ENCODE measurements at regions not wholly inside any gene's neighbourhood (a gene's known extent, or its start where the extent isn't known, plus 50 kb on each side); places are given as distances from the start of the nearest gene placed in this dataset.
A peak's percentile ranks its signal among the peaks of the same experiment; 100 is the strongest.

- Histone ChIP-seq H3K36me3 (ENCODE audit: control insufficient read depth in 4 of 4, insufficient read depth in 4 of 4, low read length in 4 of 4) (no peaks in the 10 kb centered on the region), H3K9ac (ENCODE audit: insufficient read depth in 1 of 2, low read length in 2 of 2) (no peak overlapping the region), H3K4me3 (no peak overlapping the region), H3K27ac (ENCODE audit: low read depth in 1 of 2, low read length in 1 of 2) (no peak overlapping the region), H3K4me1 (ENCODE audit: control insufficient read depth in 5 of 5, insufficient read depth in 5 of 5, low read length in 5 of 5) (peaks cover 0 to 29% (median 0%) of the 10 kb centered on the region in 5 donors), H3K9me3 (ENCODE audit: control insufficient read depth in 4 of 4, insufficient read depth in 3 of 4, low read length in 3 of 4) (no peaks in the 10 kb centered on the region), H3K27me3 (ENCODE audit: control insufficient read depth in 3 of 3, insufficient read depth in 3 of 3, low read length in 2 of 3) (no peaks in the 10 kb centered on the region)
- TF ChIP-seq, protein P1, sequence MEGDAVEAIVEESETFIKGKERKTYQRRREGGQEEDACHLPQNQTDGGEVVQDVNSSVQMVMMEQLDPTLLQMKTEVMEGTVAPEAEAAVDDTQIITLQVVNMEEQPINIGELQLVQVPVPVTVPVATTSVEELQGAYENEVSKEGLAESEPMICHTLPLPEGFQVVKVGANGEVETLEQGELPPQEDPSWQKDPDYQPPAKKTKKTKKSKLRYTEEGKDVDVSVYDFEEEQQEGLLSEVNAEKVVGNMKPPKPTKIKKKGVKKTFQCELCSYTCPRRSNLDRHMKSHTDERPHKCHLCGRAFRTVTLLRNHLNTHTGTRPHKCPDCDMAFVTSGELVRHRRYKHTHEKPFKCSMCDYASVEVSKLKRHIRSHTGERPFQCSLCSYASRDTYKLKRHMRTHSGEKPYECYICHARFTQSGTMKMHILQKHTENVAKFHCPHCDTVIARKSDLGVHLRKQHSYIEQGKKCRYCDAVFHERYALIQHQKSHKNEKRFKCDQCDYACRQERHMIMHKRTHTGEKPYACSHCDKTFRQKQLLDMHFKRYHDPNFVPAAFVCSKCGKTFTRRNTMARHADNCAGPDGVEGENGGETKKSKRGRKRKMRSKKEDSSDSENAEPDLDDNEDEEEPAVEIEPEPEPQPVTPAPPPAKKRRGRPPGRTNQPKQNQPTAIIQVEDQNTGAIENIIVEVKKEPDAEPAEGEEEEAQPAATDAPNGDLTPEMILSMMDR (IDR thresholded peaks at IDR 0.05; ENCODE audit: control extremely low read depth, extremely low read depth): no peak
- DNase-seq: peak in 1 of 3 donors; percentile 40
- 77 to 88% methylated on average over 4 of the region's 4 CpGs for WGBS, 2 donors
- no peak for ATAC-seq (ENCODE audit: insufficient read depth, low FRiP score)
Observed at GRCh38 chr14:44634692-44635091, 127.6 kb upstream of the FSCB start.

GRCh38 chr14:44626423-44626822, 119.3 kb upstream of the FSCB start:
- ATAC-seq (ENCODE audit: insufficient read depth, low FRiP score): no peak
- H3K4me3 ChIP-seq: no peak overlapping the region
- WGBS, 2 donors: 74 to 82% methylated on average over 2 of the region's 2 CpGs
- H3K27ac ChIP-seq (ENCODE audit: low read depth in 1 of 2, low read length in 1 of 2): no peak overlapping the region
- H3K9me3 ChIP-seq (ENCODE audit: control insufficient read depth in 4 of 4, insufficient read depth in 3 of 4, low read length in 3 of 4): peaks cover 0 to 4% (median 0%) of the 10 kb centered on the region in 4 donors
- no peaks in the 10 kb centered on the region for H3K36me3 ChIP-seq (ENCODE audit: control insufficient read depth in 4 of 4, insufficient read depth in 4 of 4, low read length in 4 of 4)
- H3K27me3 ChIP-seq (ENCODE audit: control insufficient read depth in 3 of 3, insufficient read depth in 3 of 3, low read length in 2 of 3): no peaks in the 10 kb centered on the region
- H3K4me1 ChIP-seq (ENCODE audit: control insufficient read depth in 5 of 5, insufficient read depth in 5 of 5, low read length in 5 of 5): no peaks in the 10 kb centered on the region
- TF ChIP-seq, protein P1 (IDR thresholded peaks at IDR 0.05; ENCODE audit: control extremely low read depth, extremely low read depth): no peak
- DNase-seq: no peak
- H3K9ac ChIP-seq (ENCODE audit: insufficient read depth in 1 of 2, low read length in 2 of 2): no peak overlapping the region

DNA sequence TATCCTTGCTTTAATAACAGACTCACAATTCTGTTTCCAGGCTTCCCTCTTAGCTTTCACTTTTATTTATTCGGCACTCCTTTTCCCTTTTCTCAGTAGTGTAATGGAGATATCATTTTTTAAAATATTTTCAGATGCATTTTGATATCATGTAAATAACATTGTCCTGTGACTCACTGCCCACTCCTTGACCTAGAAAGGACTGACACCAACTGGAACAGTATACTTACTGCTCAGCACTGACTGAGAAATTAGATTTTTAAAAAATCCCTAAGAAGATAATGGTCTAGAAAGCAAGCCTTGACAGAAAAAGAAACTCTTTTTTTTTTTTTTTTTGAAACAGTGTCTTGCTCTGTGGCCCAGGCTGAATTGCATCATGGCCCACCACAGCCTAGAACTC, 118.0 kb upstream of the FSCB start:
- ATAC-seq (ENCODE audit: insufficient read depth, low FRiP score) (no peak), DNase-seq (no peak)
- Histone ChIP-seq H3K27me3 (ENCODE audit: control insufficient read depth in 3 of 3, insufficient read depth in 3 of 3, low read length in 2 of 3) (no peaks in the 10 kb centered on the region), H3K4me3 (no peak overlapping the region), H3K27ac (ENCODE audit: low read depth in 1 of 2, low read length in 1 of 2) (no peak overlapping the region), H3K9me3 (ENCODE audit: control insufficient read depth in 4 of 4, insufficient read depth in 3 of 4, low read length in 3 of 4) (peaks cover 0 to 4% (median 0%) of the 10 kb centered on the region in 4 donors), H3K36me3 (ENCODE audit: control insufficient read depth in 4 of 4, insufficient read depth in 4 of 4, low read length in 4 of 4) (no peaks in the 10 kb centered on the region), H3K4me1 (ENCODE audit: control insufficient read depth in 5 of 5, insufficient read depth in 5 of 5, low read length in 5 of 5) (no peaks in the 10 kb centered on the region), H3K9ac (ENCODE audit: insufficient read depth in 1 of 2, low read length in 2 of 2) (no peak overlapping the region)
- TF ChIP-seq, protein P1 (IDR thresholded peaks at IDR 0.05; ENCODE audit: control extremely low read depth, extremely low read depth): no peak
- WGBS, 2 donors: 83% methylated on average over 1 of the region's 1 CpG
